ENCODE measurements at regions not wholly inside any gene's neighbourhood (a gene's known extent, or its start where the extent isn't known, plus 50 kb on each side); places are given as distances from the start of the nearest gene placed in this dataset.

- DNase-seq (ENCODE audit: low read depth) = no peak
- Histone ChIP-seq H3K36me3 (ENCODE audit: control insufficient read depth, insufficient read depth, low read length) (no peaks in the 10 kb centered on the region), H3K27me3 (ENCODE audit: control insufficient read depth, insufficient read depth, low read length) (no peaks in the 10 kb centered on the region), H3K4me3 (ENCODE audit: low read depth, low read length) (no peak overlapping the region)
- TF ChIP-seq CTCF (IDR thresholded peaks at IDR 0.05; ENCODE audit: insufficient read depth, low read length, poor library complexity, severe bottlenecking) = no peak
These were observed 61.4 kb upstream of the PIRT start for GRCh38 chr17:10899281-10899680.

- TF ChIP-seq CTCF (IDR thresholded peaks at IDR 0.05; ENCODE audit: insufficient read depth, low read length, poor library complexity, severe bottlenecking) = no peak
- H3K27me3 ChIP-seq (ENCODE audit: control insufficient read depth, insufficient read depth, low read length) = no peaks in the 10 kb centered on the region
- H3K36me3 ChIP-seq (ENCODE audit: control insufficient read depth, insufficient read depth, low read length) = no peaks in the 10 kb centered on the region
- no peak overlapping the region for H3K4me3 ChIP-seq (ENCODE audit: low read depth, low read length)
- DNase-seq (ENCODE audit: low read depth) = no peak
These were observed 56.3 kb upstream of the PIRT start for GRCh38 chr17:10894220-10894619.

GRCh38 chr17:10888858-10889257, 51.0 kb upstream of the PIRT start:
- no peak for TF ChIP-seq CTCF (IDR thresholded peaks at IDR 0.05; ENCODE audit: insufficient read depth, low read length, poor library complexity, severe bottlenecking)
- Histone ChIP-seq H3K36me3 (ENCODE audit: control insufficient read depth, insufficient read depth, low read length) (no peaks in the 10 kb centered on the region), H3K4me3 (ENCODE audit: low read depth, low read length) (no peak overlapping the region), H3K27me3 (ENCODE audit: control insufficient read depth, insufficient read depth, low read length) (no peaks in the 10 kb centered on the region)
- no peak for DNase-seq (ENCODE audit: low read depth)

All from kidney epithelial cell (primary cell).